ENCODE measurements at regions not wholly inside any gene's neighbourhood (a gene's known extent, or its start where the extent isn't known, plus 50 kb on each side); places are given as distances from the start of the nearest gene placed in this dataset.

GRCh38 chr15:62624547-62625378, 417.8 kb upstream of the TPM1 start:
- no peak for TF ChIP-seq CTCF (IDR thresholded peaks at IDR 0.05; ENCODE audit: low read length)
- no peak for TF ChIP-seq EZH2 (optimal IDR thresholded peaks at IDR 0.05; ENCODE audit: low read depth, low read length)

All from MM.1S (cell line).